BLaER1 treated with 17β-estradiol and CSF1 and Interleukin-3, amounts not matched to agents 10 nM and 100 nM (cell line): ENCODE measurements at regions not wholly inside any gene's neighbourhood (a gene's known extent, or its start where the extent isn't known, plus 50 kb on each side); places are given as distances from the start of the nearest gene placed in this dataset.
A peak's percentile ranks its signal among the peaks of the same experiment; 100 is the strongest.
"Not testable (repeated sequence)": the region's sequence is repeated elsewhere in the genome, so short reads cannot be mapped to it uniquely, and the experiment has no call there.

Experiments
- H3K27ac ChIP-seq, 11 experiments: shearing (Covaris generic); formaldehyde crosslinking; 2 replicates each; pipeline ENCODE4 v1.8.1; 2022
- H3K27me3 ChIP-seq, 11 experiments: shearing (Covaris generic); formaldehyde crosslinking; 2 replicates each; pipeline ENCODE4 v1.8.1; 2022
- H3K36me3 ChIP-seq, 11 experiments: shearing (Covaris generic); formaldehyde crosslinking; 2 replicates each; pipeline ENCODE4 v1.8.1; 2022
- H3K4me1 ChIP-seq, 10 experiments: shearing (Covaris generic); formaldehyde crosslinking; 2 replicates each; pipeline ENCODE4 v1.8.1; 2022
- H3K4me2 ChIP-seq, 11 experiments: shearing (Covaris generic); formaldehyde crosslinking; 2 replicates each; pipeline ENCODE4 v1.8.1; 2022
- H3K4me3 ChIP-seq, 10 experiments: shearing (Covaris generic); formaldehyde crosslinking; 2 replicates each; pipeline ENCODE4 v1.8.1; 2022
- H3K9ac ChIP-seq, 11 experiments: shearing (Covaris generic); formaldehyde crosslinking; 2 replicates each; pipeline ENCODE4 v1.8.1; 2022
- H3K9me3 ChIP-seq, 11 experiments: shearing (Covaris generic); formaldehyde crosslinking; replicated peaks in 1 of 11; 2 replicates each; pipeline ENCODE4 v1.8.1; 2022
- H4K20me1 ChIP-seq, 11 experiments: shearing (Covaris generic); formaldehyde crosslinking; 2 replicates each; pipeline ENCODE4 v1.8.1; 2022
- Cebpa-rat ChIP-seq, 11 experiments: shearing (Covaris generic); IDR thresholded peaks; 2 replicates each; pipeline ENCODE4 v1.8.1; 2022

DNA sequence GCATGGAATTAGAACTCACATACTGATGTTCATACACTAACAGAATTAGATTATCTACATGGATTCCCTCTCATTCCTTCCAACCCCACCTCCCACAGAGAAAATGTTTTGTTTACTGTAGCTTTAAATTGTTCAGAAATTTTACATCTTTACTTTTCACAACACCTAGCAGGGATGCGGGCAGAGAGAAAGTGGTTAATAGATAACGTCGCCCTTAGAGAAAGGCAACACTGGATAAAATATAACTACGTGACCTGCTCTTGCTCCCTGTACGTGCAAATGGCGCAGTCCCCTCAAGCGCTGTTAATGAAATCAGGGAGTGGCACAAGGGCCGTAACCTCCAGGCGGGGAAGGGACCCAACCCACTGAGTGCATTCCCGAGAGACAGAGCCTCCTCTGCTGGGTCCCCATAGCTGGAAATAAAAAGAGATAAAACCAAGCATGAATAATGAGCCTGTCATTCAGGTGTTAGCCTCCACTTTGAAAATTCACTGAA is 125.3 kb upstream of the DAPK1 start:
- no peak overlapping the region for H3K4me3 ChIP-seq
- H4K20me1 ChIP-seq, result no peaks in the 10 kb centered on the region
- no peak overlapping the region for H3K9ac ChIP-seq
- TF ChIP-seq Cebpa-rat (IDR thresholded peaks at IDR 0.05), result no peak
- H3K36me3 ChIP-seq, result no peaks in the 10 kb centered on the region
- H3K27me3 ChIP-seq, result no peaks in the 10 kb centered on the region
- H3K27ac ChIP-seq, result no peak overlapping the region
- H3K4me1 ChIP-seq, result no peaks in the 10 kb centered on the region
- no peak overlapping the region for H3K4me2 ChIP-seq
- peaks cover 0 to 6% (median 0%) of the 10 kb centered on the region in 11 experiments; a peak in 1 of 22 replicates for H3K9me3 ChIP-seq

DNA sequence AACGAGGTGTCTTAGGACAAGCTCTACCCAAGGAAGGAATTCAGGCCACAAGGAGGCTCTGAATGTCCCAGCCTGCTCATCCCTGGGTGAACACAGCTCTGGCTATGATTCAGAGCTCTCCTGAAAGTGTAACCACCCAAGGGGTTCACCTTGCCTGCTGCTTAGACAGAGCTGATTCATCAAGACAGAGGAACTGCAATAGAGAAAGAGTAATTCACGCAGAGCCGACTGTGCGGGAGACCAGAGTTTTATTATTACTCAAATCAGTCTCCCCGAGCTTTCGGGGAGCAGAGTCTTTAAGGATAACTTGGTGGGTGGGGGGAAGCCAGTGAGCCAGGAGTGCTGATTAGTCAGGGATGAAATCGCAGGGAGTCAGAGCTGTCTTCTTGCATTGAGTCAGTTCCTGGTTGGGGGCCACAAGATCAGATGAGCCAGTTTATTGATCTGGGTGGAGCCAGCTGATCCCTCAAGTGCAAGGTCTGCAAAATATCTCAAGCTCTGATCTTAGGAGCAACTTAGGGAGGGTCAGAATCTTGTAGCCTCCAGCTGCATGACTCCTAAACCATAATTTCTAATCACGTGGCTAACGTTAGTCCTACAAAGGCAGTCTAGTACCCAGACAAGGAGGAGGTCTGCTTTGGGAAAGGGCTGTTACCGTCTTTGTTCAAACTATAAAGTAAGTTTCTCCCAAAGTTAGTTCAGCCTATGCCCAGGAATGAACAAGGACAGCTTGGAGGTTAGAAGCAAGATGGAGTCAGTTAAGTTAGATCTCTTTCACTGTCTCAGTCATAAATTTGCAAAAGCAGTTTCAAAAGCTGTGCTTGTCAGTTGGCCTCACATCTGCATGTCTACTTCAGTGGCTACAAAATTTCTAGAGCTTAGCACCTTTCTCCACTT is 123.4 kb upstream of the DAPK1 start:
- not testable (repeated sequence) for H4K20me1 ChIP-seq, H3K27ac ChIP-seq, H3K36me3 ChIP-seq, H3K4me3 ChIP-seq, H3K9me3 ChIP-seq, H3K9ac ChIP-seq, H3K27me3 ChIP-seq, H3K4me1 ChIP-seq, H3K4me2 ChIP-seq

DNA sequence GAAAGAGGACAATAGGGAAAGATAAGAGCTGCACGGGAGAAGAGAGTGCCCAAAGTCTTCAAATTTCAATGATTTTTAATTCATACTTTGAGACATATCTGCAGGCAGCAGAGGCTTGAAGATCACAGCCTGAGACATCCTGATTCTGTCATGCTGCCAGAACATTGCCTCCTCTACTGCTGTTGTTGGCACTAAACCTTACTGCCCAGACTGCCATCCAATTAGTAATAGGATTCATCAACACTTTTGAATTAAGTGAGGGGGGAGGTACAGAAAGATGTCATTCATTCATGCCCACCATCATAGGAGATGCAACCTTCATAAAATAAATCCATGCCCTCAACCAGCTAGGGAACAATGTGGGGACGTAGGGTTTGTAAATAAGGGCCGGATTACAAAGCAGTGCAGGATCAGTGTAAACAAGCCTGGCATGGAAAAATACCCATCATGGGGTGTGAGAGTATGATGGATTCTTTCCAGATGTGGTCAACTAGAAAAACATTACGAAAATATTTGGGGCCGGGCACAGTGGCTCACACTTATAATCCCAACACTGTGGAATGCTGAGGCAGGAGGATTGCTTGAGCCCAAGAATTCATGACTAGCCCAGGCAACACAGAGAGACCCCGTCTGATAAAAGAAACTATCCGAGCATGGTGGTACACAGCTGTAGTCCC is 122.1 kb upstream of the DAPK1 start:
- Histone ChIP-seq H3K27me3 (no peaks in the 10 kb centered on the region), H4K20me1 (no peaks in the 10 kb centered on the region), H3K9ac (no peak overlapping the region), H3K4me2 (no peak overlapping the region), H3K9me3 (no peaks in the 10 kb centered on the region), H3K27ac (no peak overlapping the region), H3K4me3 (no peak overlapping the region), H3K4me1 (no peaks in the 10 kb centered on the region), H3K36me3 (no peaks in the 10 kb centered on the region)
- TF ChIP-seq Cebpa-rat (IDR thresholded peaks at IDR 0.05), result no peak

DNA sequence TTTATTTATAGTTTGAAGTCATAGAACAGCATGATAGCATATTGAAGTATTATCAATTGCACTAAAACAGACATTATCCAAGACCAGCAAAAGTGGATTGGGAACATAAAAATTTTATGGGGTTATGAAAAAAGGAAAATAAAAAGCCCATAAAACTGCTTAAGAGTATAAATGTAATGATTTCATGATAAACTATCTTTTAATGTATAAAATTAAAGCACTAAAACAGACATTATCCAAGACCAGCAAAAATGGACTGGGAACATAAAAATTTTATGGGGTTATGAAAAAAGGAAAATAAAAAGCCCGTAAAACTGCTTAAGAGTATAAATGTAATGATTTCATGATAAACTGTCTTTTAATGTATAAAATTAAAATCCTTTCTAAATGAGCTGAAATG is 119.0 kb upstream of the DAPK1 start:
- no peak overlapping the region for H3K27ac ChIP-seq
- no peaks in the 10 kb centered on the region for H4K20me1 ChIP-seq
- TF ChIP-seq Cebpa-rat (IDR thresholded peaks at IDR 0.05), result no peak
- H3K36me3 ChIP-seq, result no peaks in the 10 kb centered on the region
- no peak overlapping the region for H3K4me2 ChIP-seq
- no peak overlapping the region for H3K4me3 ChIP-seq
- H3K4me1 ChIP-seq, result no peaks in the 10 kb centered on the region
- H3K9ac ChIP-seq, result no peak overlapping the region
- no peaks in the 10 kb centered on the region for H3K9me3 ChIP-seq
- no peaks in the 10 kb centered on the region for H3K27me3 ChIP-seq

DNA sequence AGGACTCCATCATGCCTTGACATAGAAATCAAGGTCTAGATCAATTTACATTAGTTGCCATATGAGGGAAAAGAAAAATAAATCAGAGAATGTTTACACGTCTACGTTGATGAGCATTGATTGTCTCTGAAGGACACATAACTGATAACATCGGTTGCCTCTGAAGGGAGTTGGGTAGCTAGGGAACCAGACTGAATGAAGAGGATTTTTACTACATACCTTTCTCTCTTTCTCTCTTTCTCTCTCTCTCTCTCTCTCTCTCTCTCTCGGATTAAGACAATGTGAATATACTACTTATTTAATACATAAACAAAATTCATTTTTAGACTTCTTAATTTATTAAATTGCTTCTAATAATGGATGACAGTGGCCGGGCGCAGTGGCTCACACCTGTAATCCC is 118.4 kb upstream of the DAPK1 start:
- Histone ChIP-seq H3K4me2 (no peak overlapping the region), H3K9ac (no peak overlapping the region), H3K27me3 (no peaks in the 10 kb centered on the region), H3K27ac (no peak overlapping the region), H3K9me3 (no peaks in the 10 kb centered on the region), H3K36me3 (no peaks in the 10 kb centered on the region), H4K20me1 (no peaks in the 10 kb centered on the region), H3K4me1 (no peaks in the 10 kb centered on the region), H3K4me3 (no peak overlapping the region)
- TF ChIP-seq Cebpa-rat (IDR thresholded peaks at IDR 0.05), result no peak

DNA sequence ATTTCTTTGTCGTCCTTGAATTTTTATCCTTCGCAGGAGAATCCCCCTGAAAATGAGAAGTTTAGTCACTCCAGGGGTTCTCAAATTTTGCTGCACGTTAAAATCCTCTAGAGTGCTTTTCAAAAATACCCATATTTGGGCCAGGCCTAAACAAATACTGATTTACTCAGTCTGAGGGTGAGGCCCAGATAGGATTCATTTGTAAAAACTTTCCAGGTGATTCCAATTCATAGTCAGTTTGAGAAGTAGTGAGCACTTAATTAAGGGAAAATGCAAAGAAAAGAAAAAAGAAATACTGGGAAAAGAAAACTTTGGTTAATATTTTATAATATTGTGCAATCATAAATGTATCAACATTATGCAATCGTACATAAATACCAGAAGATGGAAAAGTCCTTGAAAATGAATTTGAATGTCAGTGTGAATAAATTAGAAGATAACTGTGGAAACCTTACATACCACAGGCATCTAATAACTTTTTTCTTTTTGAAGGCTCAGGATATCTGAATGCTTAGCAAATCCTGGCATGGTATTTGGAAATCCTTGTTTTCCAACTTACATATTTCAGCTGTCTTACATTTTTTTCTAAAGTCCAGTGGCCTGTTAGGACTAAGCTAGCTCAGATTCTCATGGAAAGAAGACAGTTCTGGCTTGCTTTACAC is 116.5 kb upstream of the DAPK1 start:
- Histone ChIP-seq H3K4me3 (no peak overlapping the region), H3K9me3 (no peaks in the 10 kb centered on the region), H3K27me3 (no peaks in the 10 kb centered on the region), H3K4me1 (no peaks in the 10 kb centered on the region), H3K27ac (no peak overlapping the region), H3K9ac (no peak overlapping the region), H3K4me2 (no peak overlapping the region), H3K36me3 (no peaks in the 10 kb centered on the region), H4K20me1 (no peaks in the 10 kb centered on the region)
- peak in 2 of 11 experiments; percentile 20 to 55; a peak in 2 of 22 replicates for TF ChIP-seq Cebpa-rat (IDR thresholded peaks at IDR 0.05)

DNA sequence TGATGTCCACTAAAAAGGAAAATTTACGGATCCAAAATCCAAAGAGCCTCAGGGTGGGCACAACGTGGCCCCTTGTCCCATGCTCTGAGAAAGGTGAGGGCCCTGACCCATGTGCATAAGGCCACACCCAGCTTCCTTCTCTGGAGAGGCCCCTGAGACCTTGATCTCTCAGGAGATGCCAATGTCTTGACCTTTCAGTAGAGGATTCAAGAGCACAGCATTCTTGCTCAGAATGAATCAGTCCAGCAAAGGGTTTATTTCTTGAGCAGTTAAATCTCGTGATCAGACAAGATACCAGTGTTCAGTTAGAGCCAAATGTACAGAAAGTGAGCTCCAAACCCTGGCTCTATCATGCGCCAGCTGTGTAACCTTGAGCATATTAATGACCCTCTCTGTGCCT is 115.9 kb upstream of the DAPK1 start:
- Histone ChIP-seq H3K9me3 (no peaks in the 10 kb centered on the region), H3K4me2 (no peak overlapping the region), H3K27ac (no peak overlapping the region), H3K27me3 (no peaks in the 10 kb centered on the region), H3K4me1 (no peaks in the 10 kb centered on the region), H4K20me1 (no peaks in the 10 kb centered on the region), H3K4me3 (no peak overlapping the region), H3K9ac (no peak overlapping the region), H3K36me3 (no peaks in the 10 kb centered on the region)
- no peak for TF ChIP-seq Cebpa-rat (IDR thresholded peaks at IDR 0.05)

DNA sequence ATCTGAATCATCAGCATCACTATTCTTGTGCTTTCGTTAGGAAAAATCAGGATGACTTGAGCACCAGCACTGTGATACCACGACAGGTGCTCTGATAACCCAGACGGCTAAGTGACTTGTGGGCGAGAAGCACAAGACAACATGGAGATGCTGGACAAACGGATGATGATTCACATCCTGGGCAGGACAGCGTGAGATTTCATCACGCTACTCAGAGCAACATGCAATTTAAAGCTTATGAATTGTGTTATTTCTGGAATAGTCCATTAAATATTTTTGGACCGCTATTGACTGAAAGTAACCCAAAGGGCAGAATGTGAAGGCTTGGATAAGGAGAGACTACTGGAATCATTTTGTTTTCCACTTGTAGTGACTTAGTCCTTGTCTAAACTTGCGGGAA is 114.8 kb upstream of the DAPK1 start:
- Histone ChIP-seq H3K4me3 (no peak overlapping the region), H3K4me2 (no peak overlapping the region), H4K20me1 (no peaks in the 10 kb centered on the region), H3K27ac (no peak overlapping the region), H3K9me3 (no peaks in the 10 kb centered on the region), H3K27me3 (no peaks in the 10 kb centered on the region), H3K9ac (no peak overlapping the region), H3K4me1 (no peaks in the 10 kb centered on the region), H3K36me3 (no peaks in the 10 kb centered on the region)
- TF ChIP-seq Cebpa-rat (IDR thresholded peaks at IDR 0.05), result no peak

DNA sequence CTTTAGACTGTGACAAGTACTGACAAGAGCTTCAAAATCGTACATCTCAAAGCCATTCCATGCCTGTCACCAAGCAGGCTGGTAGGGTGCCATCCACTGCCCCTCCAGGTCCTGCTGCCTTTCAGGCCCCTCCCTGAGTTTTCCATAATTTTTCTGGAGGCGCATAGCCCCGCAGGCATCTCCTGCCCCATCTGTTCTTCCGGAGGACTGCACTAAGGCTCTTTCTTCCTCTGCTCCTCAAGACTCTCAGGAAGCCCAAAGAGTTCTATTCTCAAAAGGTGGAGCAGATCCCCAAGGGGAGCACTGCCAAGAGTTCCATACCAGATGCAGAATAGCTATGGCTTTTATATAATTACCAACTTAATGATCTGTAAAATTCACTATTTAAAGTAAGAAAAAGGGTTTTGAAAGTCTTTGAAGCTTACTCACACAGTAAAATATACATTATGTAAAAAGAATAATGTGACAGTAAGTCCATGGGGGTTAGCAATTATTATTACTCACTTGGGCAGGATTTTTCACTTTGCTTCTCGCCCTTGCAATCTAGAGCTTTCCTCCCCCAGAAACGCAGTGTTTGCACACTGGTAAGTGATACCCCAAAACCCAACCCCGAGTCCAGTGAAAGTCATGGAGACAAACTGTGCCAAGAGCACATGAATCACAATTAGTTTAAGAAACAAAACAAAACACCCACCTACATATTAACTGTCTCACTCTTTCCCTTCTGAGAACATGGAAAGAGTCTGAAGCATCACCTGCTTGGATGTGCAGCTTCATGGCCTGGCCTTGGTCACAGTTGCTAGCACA is 114.1 kb upstream of the DAPK1 start:
- no peak overlapping the region for H3K4me3 ChIP-seq

More for the DNA sequence above, 114.1 kb upstream of the DAPK1 start:
- TF ChIP-seq Cebpa-rat (IDR thresholded peaks at IDR 0.05), result no peak
- Histone ChIP-seq H4K20me1 (no peaks in the 10 kb centered on the region), H3K27me3 (no peaks in the 10 kb centered on the region), H3K9ac (no peak overlapping the region), H3K9me3 (no peaks in the 10 kb centered on the region), H3K4me2 (no peak overlapping the region), H3K4me1 (no peaks in the 10 kb centered on the region), H3K27ac (no peak overlapping the region), H3K36me3 (no peaks in the 10 kb centered on the region)
